ENCODE measurements at regions not wholly inside any gene's neighbourhood (a gene's known extent, or its start where the extent isn't known, plus 50 kb on each side); places are given as distances from the start of the nearest gene placed in this dataset.

- no peaks in the 10 kb centered on the region for H3K4me1 ChIP-seq (ENCODE audit: control insufficient read depth, extremely low read depth, insufficient read depth, low read length)
- FAIRE-seq (no peak), DNase-seq (ENCODE audit: low read depth, low spot score) (no peak)
- no peaks in the 10 kb centered on the region for H3K9me1 ChIP-seq (replicated peaks; ENCODE audit: control insufficient read depth, extremely low read depth, insufficient read depth, low read length)
- H3K4me2 ChIP-seq (ENCODE audit: insufficient read depth, low read length): no peak overlapping the region
- no peaks in the 10 kb centered on the region for H4K20me1 ChIP-seq (replicated peaks; ENCODE audit: control insufficient read depth, extremely low read depth, insufficient read depth, low read length)
- H3K36me3 ChIP-seq (ENCODE audit: control insufficient read depth in 2 of 2, extremely low read depth in 1 of 2, insufficient read depth in 2 of 2, low read length in 2 of 2): no peaks in the 10 kb centered on the region
- ChIA-PET CTCF (no interaction called here), POLR2A (no interaction called here)
- H3K27me3 ChIP-seq (ENCODE audit: control insufficient read depth in 2 of 2, insufficient read depth in 2 of 2, low read length in 2 of 2): no peaks in the 10 kb centered on the region
- H3K4me3 ChIP-seq (replicated peaks in 1 of 3; ENCODE audit: insufficient read depth in 1 of 3, low read depth in 1 of 3, low read length in 3 of 3): no peak overlapping the region
- TF ChIP-seq POLR2AphosphoS5 (IDR thresholded peaks at IDR 0.05; ENCODE audit: insufficient read depth, low read depth, low read length): no peak
- TF ChIP-seq MAX (IDR thresholded peaks at IDR 0.05; ENCODE audit: insufficient read depth, insufficient read length): no peak
- dilution Hi-C loops (cut with MboI; ENCODE audit: extremely low pct_ligation_motif_present, low sequenced_read_pairs): no loop called here
- no peaks in the 10 kb centered on the region for H3K79me2 ChIP-seq (ENCODE audit: control insufficient read depth, insufficient read depth, low read length)
- BruUV-seq (replicated peaks): no TSS peak
- H3K9ac ChIP-seq (replicated peaks; ENCODE audit: extremely low read depth, insufficient read depth, low read length): no peak overlapping the region
- H3K9me3 ChIP-seq (replicated peaks; ENCODE audit: control insufficient read depth, insufficient read depth, low read length): no peaks in the 10 kb centered on the region
- H2AFZ ChIP-seq (ENCODE audit: low read depth, low read length): no peak overlapping the region
- H3K27ac ChIP-seq (ENCODE audit: insufficient read depth, low read depth, low read length): no peak overlapping the region
- intact Hi-C loops (cut with micrococcal nuclease): no loop called here
Observed at GRCh38 chr1:38329644-38330043, 283.1 kb upstream of the POU3F1 start.

- no peak overlapping the region for H3K4me3 ChIP-seq (replicated peaks in 1 of 3; ENCODE audit: insufficient read depth in 1 of 3, low read depth in 1 of 3, low read length in 3 of 3)
- intact Hi-C loops (cut with micrococcal nuclease) (no loop called here), dilution Hi-C loops (cut with MboI; ENCODE audit: extremely low pct_ligation_motif_present, low sequenced_read_pairs) (no loop called here)
- H3K4me2 ChIP-seq (ENCODE audit: insufficient read depth, low read length): no peak overlapping the region
- no peaks in the 10 kb centered on the region for H4K20me1 ChIP-seq (replicated peaks; ENCODE audit: control insufficient read depth, extremely low read depth, insufficient read depth, low read length)
- TF ChIP-seq FOS (IDR thresholded peaks at IDR 0.05; ENCODE audit: borderline replicate concordance, insufficient read depth, low read length) (no peak), EZH2 (IDR thresholded peaks at IDR 0.05; ENCODE audit: borderline replicate concordance, low read depth, low read length, severe bottlenecking) (no peak), GATA2 (IDR thresholded peaks at IDR 0.05; ENCODE audit: insufficient read depth, insufficient read length, low read depth, low read length) (no peak), POLR2A (IDR thresholded peaks at IDR 0.05; ENCODE audit: low read depth, low read length) (no peak), JUN (IDR thresholded peaks at IDR 0.05; ENCODE audit: borderline replicate concordance, insufficient read depth, insufficient read length, low read depth) (no peak), MAX (IDR thresholded peaks at IDR 0.05; ENCODE audit: insufficient read depth, insufficient read length) (no peak), POLR2AphosphoS5 (IDR thresholded peaks at IDR 0.05; ENCODE audit: insufficient read depth, low read depth, low read length) (no peak), CTCF (IDR thresholded peaks at IDR 0.05; ENCODE audit: extremely low read depth in 1 of 2, insufficient read depth in 1 of 2, low read depth in 1 of 2, low read length in 2 of 2) (no peak), MYC (IDR thresholded peaks at IDR 0.05; ENCODE audit: low read depth, low read length) (no peak)
- ChIA-PET POLR2A (no interaction called here), CTCF (no interaction called here)
- no peaks in the 10 kb centered on the region for H3K9me3 ChIP-seq (replicated peaks; ENCODE audit: control insufficient read depth, insufficient read depth, low read length)
- BruUV-seq (replicated peaks): no TSS peak
- no peaks in the 10 kb centered on the region for H3K36me3 ChIP-seq (ENCODE audit: control insufficient read depth in 2 of 2, extremely low read depth in 1 of 2, insufficient read depth in 2 of 2, low read length in 2 of 2)
- FAIRE-seq (no peak), DNase-seq (ENCODE audit: low read depth, low spot score) (no peak)
- H3K79me2 ChIP-seq (ENCODE audit: control insufficient read depth, insufficient read depth, low read length): no peaks in the 10 kb centered on the region
- no peak overlapping the region for H3K27ac ChIP-seq (ENCODE audit: insufficient read depth, low read depth, low read length)
- no peaks in the 10 kb centered on the region for H3K9me1 ChIP-seq (replicated peaks; ENCODE audit: control insufficient read depth, extremely low read depth, insufficient read depth, low read length)
- no peak overlapping the region for H3K9ac ChIP-seq (replicated peaks; ENCODE audit: extremely low read depth, insufficient read depth, low read length)
- no peaks in the 10 kb centered on the region for H3K4me1 ChIP-seq (ENCODE audit: control insufficient read depth, extremely low read depth, insufficient read depth, low read length)
- H2AFZ ChIP-seq (ENCODE audit: low read depth, low read length): no peak overlapping the region
- H3K27me3 ChIP-seq (ENCODE audit: control insufficient read depth in 2 of 2, insufficient read depth in 2 of 2, low read length in 2 of 2): no peaks in the 10 kb centered on the region
Observed at GRCh38 chr1:38328278-38329035, 281.9 kb upstream of the POU3F1 start.
